ENCODE measurements at regions not wholly inside any gene's neighbourhood (a gene's known extent, or its start where the extent isn't known, plus 50 kb on each side); places are given as distances from the start of the nearest gene placed in this dataset.
A peak's percentile ranks its signal among the peaks of the same experiment; 100 is the strongest.
"Not testable (repeated sequence)": the region's sequence is repeated elsewhere in the genome, so short reads cannot be mapped to it uniquely, and the experiment has no call there.

DNA sequence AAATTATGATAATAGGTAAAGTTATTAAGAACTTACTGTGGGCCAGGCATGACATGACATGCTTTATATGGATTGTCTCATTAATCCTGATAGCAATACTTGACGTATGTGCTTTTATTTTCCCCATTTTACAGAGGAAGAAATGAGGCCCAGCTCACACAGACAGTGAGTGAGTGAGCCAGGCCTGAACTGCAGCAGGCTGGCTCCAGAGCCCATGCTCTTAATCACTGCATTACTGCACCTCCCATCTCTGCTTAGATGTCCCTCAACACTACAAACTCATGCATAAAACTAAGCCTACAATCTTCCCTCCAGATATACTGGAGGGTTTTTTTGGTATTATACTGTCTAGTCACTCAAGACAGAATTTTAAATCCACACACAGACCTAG is 68.5 kb upstream of the OSBPL3 start:
- ChIA-PET POLR2A (no interaction called here), CTCF (interaction anchor here (0.6 to 1.2 kb wide), 2 partner anchors 68 to 266 kb away, joined by 3 read pairs; partner anchors contain the start of gene OSBPL3)
- TF ChIP-seq ZNF280C (tag by site-specific recombination; IDR thresholded peaks at IDR 0.05) = no peak
- no peak for TF ChIP-seq ZNF48 (tag by site-specific recombination; IDR thresholded peaks at IDR 0.05)
- TF ChIP-seq ZNF626 (tag by site-specific recombination; IDR thresholded peaks at IDR 0.05) = no peak
- no peak overlapping the region for H3K27ac ChIP-seq (ENCODE audit: extremely low read depth, low read depth, low read length)
- H3K9me3 ChIP-seq (ENCODE audit: control insufficient read depth, insufficient read depth, low read depth, low read length) = no peaks in the 10 kb centered on the region
- no peaks in the 10 kb centered on the region for H3K4me1 ChIP-seq (ENCODE audit: control insufficient read depth, insufficient read depth, low read length)
- H3K36me3 ChIP-seq (ENCODE audit: control insufficient read depth in 2 of 2, insufficient read depth in 1 of 2, low read length in 2 of 2) = no peaks in the 10 kb centered on the region
- no peak overlapping the region for H3K4me3 ChIP-seq (ENCODE audit: low read depth, low read length)

DNA sequence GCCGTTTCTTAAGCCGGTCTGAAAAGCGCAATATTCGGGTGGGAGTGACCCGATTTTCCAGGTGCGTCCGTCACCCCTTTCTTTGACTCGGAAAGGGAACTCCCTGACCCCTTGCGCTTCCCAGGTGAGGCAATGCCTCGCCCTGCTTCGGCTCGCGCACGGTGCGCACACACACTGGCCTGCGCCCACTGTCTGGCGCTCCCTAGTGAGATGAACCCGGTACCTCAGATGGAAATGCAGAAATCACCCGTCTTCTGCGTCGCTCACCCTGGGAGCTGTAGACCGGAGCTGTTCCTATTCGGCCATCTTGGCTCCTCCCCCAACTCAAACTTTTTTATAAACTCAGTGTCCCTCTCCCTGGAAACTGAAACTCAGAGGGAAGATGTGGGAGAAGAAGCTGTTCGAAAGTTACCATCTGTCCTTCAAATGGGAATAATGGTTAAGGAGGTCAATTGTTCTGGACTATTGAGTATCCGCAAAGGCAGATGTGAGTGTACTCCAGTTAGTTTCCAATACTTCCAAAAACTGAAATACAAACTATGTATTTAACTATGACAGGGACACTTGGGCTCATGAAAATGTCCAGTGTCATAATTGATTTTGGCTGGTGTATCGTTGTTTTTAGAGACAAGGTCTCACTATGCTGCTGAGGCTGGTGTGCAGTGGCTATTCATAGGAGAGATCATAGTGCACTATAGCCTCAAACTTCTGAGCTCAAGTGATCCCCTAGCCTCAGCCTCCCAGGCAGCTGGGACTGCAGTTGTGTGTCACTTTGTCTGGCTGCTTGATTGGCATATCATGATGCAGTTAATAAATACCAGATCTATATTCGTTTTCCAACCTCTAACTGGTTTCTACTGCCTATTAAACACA is 67.8 kb upstream of the OSBPL3 start:
- H3K36me3 ChIP-seq (ENCODE audit: control insufficient read depth in 2 of 2, insufficient read depth in 1 of 2, low read length in 2 of 2); H3K4me1 ChIP-seq (ENCODE audit: control insufficient read depth, insufficient read depth, low read length); H3K9me3 ChIP-seq (ENCODE audit: control insufficient read depth, insufficient read depth, low read depth, low read length); H3K4me3 ChIP-seq (ENCODE audit: low read depth, low read length); H3K27ac ChIP-seq (ENCODE audit: extremely low read depth, low read depth, low read length); POLR2A ChIA-PET: not testable (repeated sequence)
- CTCF ChIA-PET = interaction anchor here (0.6 kb wide), 1 partner anchor 265 kb away, joined by 3 read pairs; no protein-coding TSS in a partner anchor

DNA sequence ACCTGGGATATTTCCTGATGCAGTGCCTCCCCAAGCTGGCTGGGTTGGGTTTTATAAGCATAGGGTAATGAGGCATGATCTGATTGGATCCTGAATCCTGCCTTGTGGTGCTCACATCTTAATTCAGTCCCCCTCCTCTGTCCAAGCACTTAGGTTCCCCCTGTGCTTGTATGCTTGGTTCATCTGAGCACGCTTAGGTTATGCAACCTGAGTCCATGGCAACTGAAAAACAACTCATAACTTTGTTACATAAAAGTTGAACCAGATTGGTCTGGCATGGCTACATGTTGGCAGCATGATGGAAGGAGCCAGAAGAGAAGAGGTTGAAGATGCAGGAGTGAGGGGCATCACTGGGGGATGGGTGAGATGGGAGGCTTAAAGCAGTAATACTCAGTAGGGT is 57.3 kb upstream of the OSBPL3 start:
- no peak overlapping the region for H3K27ac ChIP-seq (ENCODE audit: extremely low read depth, low read depth, low read length)
- TF ChIP-seq PRDM10 (tag by site-specific recombination; IDR thresholded peaks at IDR 0.05) = 0 out of 2 replicates have a peak, but pooled peaks have one; percentile 19
- TF ChIP-seq KLF8 (tag by site-specific recombination; IDR thresholded peaks at IDR 0.05) = no peak
- H3K4me1 ChIP-seq (ENCODE audit: control insufficient read depth, insufficient read depth, low read length) = no peaks in the 10 kb centered on the region
- no peaks in the 10 kb centered on the region for H3K9me3 ChIP-seq (ENCODE audit: control insufficient read depth, insufficient read depth, low read depth, low read length)
- no peak overlapping the region for H3K4me3 ChIP-seq (ENCODE audit: low read depth, low read length)
- ChIA-PET POLR2A (no interaction called here), CTCF (interaction anchor here (0.6 to 1.4 kb wide), 3 partner anchors 10 to 55 kb away, joined by 3 to 4 read pairs (median 3); no protein-coding TSS in a partner anchor)
- no peaks in the 10 kb centered on the region for H3K36me3 ChIP-seq (ENCODE audit: control insufficient read depth in 2 of 2, insufficient read depth in 1 of 2, low read length in 2 of 2)

- Histone ChIP-seq H3K4me1 (ENCODE audit: control insufficient read depth, insufficient read depth, low read length) (no peaks in the 10 kb centered on the region), H3K27ac (ENCODE audit: extremely low read depth, low read depth, low read length) (no peak overlapping the region), H3K9me3 (ENCODE audit: control insufficient read depth, insufficient read depth, low read depth, low read length) (no peaks in the 10 kb centered on the region), H3K36me3 (ENCODE audit: control insufficient read depth in 2 of 2, insufficient read depth in 1 of 2, low read length in 2 of 2) (no peaks in the 10 kb centered on the region), H3K4me3 (ENCODE audit: low read depth, low read length) (no peak overlapping the region)
- ChIA-PET POLR2A (no interaction called here), CTCF (no interaction called here)
- TF ChIP-seq ZNF2 (tag by site-specific recombination; IDR thresholded peaks at IDR 0.05) (no peak), ZFP3 (tag by site-specific recombination; IDR thresholded peaks at IDR 0.05; ENCODE audit: low read depth) (peak; percentile 41; the same call in 1 of the 2 replicates)
Observed at GRCh38 chr7:25035274-25035673, 55.3 kb upstream of the OSBPL3 start.
